Panc1 (cell line): ENCODE measurements at regions not wholly inside any gene's neighbourhood (a gene's known extent, or its start where the extent isn't known, plus 50 kb on each side); places are given as distances from the start of the nearest gene placed in this dataset.

ENCODE experiments used
- ATAC-seq: fragments of 200-7000 bp; cut with Tn5 transposase; 2 replicates; pipeline ENCODE4 v1.9.1; 2020; ENCODE audit warnings: mild to moderate bottlenecking, moderate library complexity
- BruUV-seq: library from RNA; stranded (reverse); fragments of 400-500 nt; replicated peaks from 2 replicates; lab custom pipeline; 2021; lab: Mats Ljungman, UMichigan
- CTCF ChIA-PET: fragments of 300-600 bp; sonication (Branson Sonifier 250); formaldehyde crosslinking; loops from one replicate; lab custom pipeline; 2022; ENCODE audit warnings: antibody characterized with exemption; lab: Charles Lee
- POLR2A ChIA-PET: fragments of 300-600 bp; sonication (Branson Sonifier 250); formaldehyde crosslinking; loops from one replicate; lab custom pipeline; 2022; ENCODE audit warnings: antibody characterized with exemption; lab: Charles Lee
- DNase-seq: peaks from one replicate; pipeline ENCODE4 v3.0.0-alpha.2; 2010; ENCODE audit warnings: low read depth, low spot score
- H3K27ac ChIP-seq: 2 replicates; pipeline ENCODE4 v1.5.1; 2011; ENCODE audit warnings: mild to moderate bottlenecking, low read length, inconsistent platforms
- H3K27me3 ChIP-seq: fragments of 200-500 bp; sonication (Bioruptor generic); 2 replicates; pipeline ENCODE4 v1.6.0; 2014; ENCODE audit warnings: low read length, inconsistent platforms; ENCODE audit not compliant: control insufficient read depth, insufficient read depth
- H3K36me3 ChIP-seq: fragments of 200-500 bp; sonication (Bioruptor generic); 2 replicates; pipeline ENCODE4 v1.5.1; 2014; ENCODE audit warnings: inconsistent platforms, mild to moderate bottlenecking, low read length, moderate library complexity; ENCODE audit not compliant: control insufficient read depth, insufficient read depth
- H3K4me1 ChIP-seq: 2 replicates; pipeline ENCODE4 v1.5.1; 2011; ENCODE audit warnings: inconsistent platforms, mild to moderate bottlenecking, low read length, moderate library complexity; ENCODE audit not compliant: control insufficient read depth, insufficient read depth
- H3K4me3 ChIP-seq, 2 experiments: 2 replicates each; pipeline ENCODE4 v1.5.1; 2011 to 2012; ENCODE audit warnings: low read depth in 2 of 2, low read length in 2 of 2, mild to moderate bottlenecking in 2 of 2, inconsistent platforms in 1 of 2, moderate library complexity in 1 of 2
- H3K9me3 ChIP-seq: fragments of 200-500 bp; sonication (Bioruptor generic); 2 replicates; pipeline ENCODE4 v1.5.1; 2014; ENCODE audit warnings: low read depth, mild to moderate bottlenecking, inconsistent platforms, low read length, moderate library complexity; ENCODE audit not compliant: control insufficient read depth, insufficient read depth
- CTCF ChIP-seq: fragments of 450-650 bp; IDR thresholded peaks from 2 replicates; pipeline ENCODE4 v1.5.1; 2017; ENCODE audit warnings: mild to moderate bottlenecking
- POLR2AphosphoS5 ChIP-seq: IDR thresholded peaks from 2 replicates; pipeline ENCODE4 v1.6.1; 2012; ENCODE audit warnings: mild to moderate bottlenecking, low read depth, low read length, moderate library complexity
- REST ChIP-seq, 2 experiments: IDR thresholded peaks; 2 replicates each; pipeline ENCODE4 v1.6.1; 2011 to 2012; ENCODE audit warnings: low read depth in 2 of 2, control low read depth in 1 of 2, low read length in 1 of 2, mild to moderate bottlenecking in 1 of 2, moderate library complexity in 1 of 2; ENCODE audit not compliant: insufficient read depth in 1 of 2
- SIN3A ChIP-seq: IDR thresholded peaks from 2 replicates; pipeline ENCODE4 v1.6.1; 2012; ENCODE audit warnings: low read depth, mild to moderate bottlenecking, low read length, moderate library complexity, borderline replicate concordance; ENCODE audit not compliant: insufficient read depth
- TCF7L2 ChIP-seq: IDR thresholded peaks from 2 replicates; pipeline ENCODE4 v1.6.1; 2011; ENCODE audit warnings: mild to moderate bottlenecking, low read depth, low read length, inconsistent platforms
- in situ Hi-C: cut with HindIII; loops from 2 replicates; pipeline ENCODE4 v1.10.0; 2016; ENCODE audit warnings: low sequenced_read_pairs, low pct_unique_long_range_greater_than_20kb
- intact Hi-C: fragments of 100-400 bp; cut with micrococcal nuclease; formaldehyde crosslinking; loops from one replicate; pipeline ENCODE4 v1.10.0; 2022; ENCODE audit not compliant: unreplicated experiment

GRCh38 chr6:108767418-108768165 lies 80.6 kb upstream of the ARMC2 start:
- DNase-seq = no peak
- Histone ChIP-seq H3K4me3 (no peak overlapping the region), H3K9me3 (no peaks in the 10 kb centered on the region), H3K4me1 (no peaks in the 10 kb centered on the region), H3K27me3 (peaks cover 12% of the 10 kb centered on the region), H3K27ac (no peak overlapping the region), H3K36me3 (no peaks in the 10 kb centered on the region)
- TF ChIP-seq CTCF (no peak), REST (IDR thresholded peaks at IDR 0.05; ENCODE audit: insufficient read depth in 1 of 2, low read depth in 2 of 2, low read length in 1 of 2) (no peak), SIN3A (no peak), TCF7L2 (no peak), POLR2AphosphoS5 (no peak)
- ATAC-seq = no peak
- ChIA-PET CTCF (interaction anchor here (0.6 kb wide), 1 partner anchor 69 kb away, joined by 5 read pairs; no protein-coding TSS in a partner anchor), POLR2A (no interaction called here)
- intact Hi-C loops (no loop called here), in situ Hi-C loops (no loop called here)
- BruUV-seq = no TSS peak

GRCh38 chr6:108768166-108768555 lies 80.1 kb upstream of the ARMC2 start:
- no peak for DNase-seq
- Histone ChIP-seq H3K27ac (no peak overlapping the region), H3K9me3 (no peaks in the 10 kb centered on the region), H3K27me3 (peaks cover 11% of the 10 kb centered on the region), H3K4me3 (no peak overlapping the region), H3K36me3 (no peaks in the 10 kb centered on the region), H3K4me1 (no peaks in the 10 kb centered on the region)
- TF ChIP-seq CTCF (no peak), POLR2AphosphoS5 (no peak), TCF7L2 (no peak), REST (IDR thresholded peaks at IDR 0.05; ENCODE audit: insufficient read depth in 1 of 2, low read depth in 2 of 2, low read length in 1 of 2) (no peak), SIN3A (no peak)
- no TSS peak for BruUV-seq
- no peak for ATAC-seq
- CTCF ChIA-PET = no interaction called here
- POLR2A ChIA-PET = no interaction called here
- intact Hi-C loops = no loop called here
- in situ Hi-C loops = no loop called here
